Activated CD4-positive, alpha-beta memory T cell treated with anti-CD3 and anti-CD28 coated beads, Interleukin-2, amount 10 ng/mL, durations not matched to agents 7 days and 5 days (primary cell): ENCODE measurements at regions not wholly inside any gene's neighbourhood (a gene's known extent, or its start where the extent isn't known, plus 50 kb on each side); places are given as distances from the start of the nearest gene placed in this dataset.
"Not testable (repeated sequence)": the region's sequence is repeated elsewhere in the genome, so short reads cannot be mapped to it uniquely, and the experiment has no call there.

ENCODE experiments used
- CTCF ChIA-PET: fragments of 350-600 bp; sonication (Branson Sonifier 250); formaldehyde crosslinking; loops from one replicate; lab custom pipeline; 2021; ENCODE audit warnings: antibody characterized with exemption, inconsistent platforms; lab: Charles Lee
- POLR2A ChIA-PET: fragments of 350-600 bp; sonication (Branson Sonifier 250); formaldehyde crosslinking; loops from one replicate; lab custom pipeline; 2021; ENCODE audit warnings: antibody characterized with exemption; lab: Charles Lee
- DNase-seq: peaks from one replicate; pipeline ENCODE4 v3.0.0-alpha.2; 2020
- H3K27ac Mint-ChIP-seq: one replicate; pipeline ENCODE4 v1.8.0; 2021; ENCODE audit warnings: mild to moderate bottlenecking, mixed read lengths
- H3K27me3 Mint-ChIP-seq: one replicate; pipeline ENCODE4 v1.8.0; 2021; ENCODE audit warnings: mixed read lengths
- H3K36me3 Mint-ChIP-seq: one replicate; pipeline ENCODE4 v1.8.0; 2021; ENCODE audit warnings: low read depth, mixed read lengths
- H3K4me1 Mint-ChIP-seq: one replicate; pipeline ENCODE4 v1.8.0; 2021; ENCODE audit warnings: mixed read lengths
- H3K4me3 Mint-ChIP-seq: one replicate; pipeline ENCODE4 v1.8.0; 2021; ENCODE audit warnings: mild to moderate bottlenecking, mixed read lengths
- H3K9me3 Mint-ChIP-seq: one replicate; pipeline ENCODE4 v1.8.0; 2021; ENCODE audit warnings: mixed read lengths

DNA sequence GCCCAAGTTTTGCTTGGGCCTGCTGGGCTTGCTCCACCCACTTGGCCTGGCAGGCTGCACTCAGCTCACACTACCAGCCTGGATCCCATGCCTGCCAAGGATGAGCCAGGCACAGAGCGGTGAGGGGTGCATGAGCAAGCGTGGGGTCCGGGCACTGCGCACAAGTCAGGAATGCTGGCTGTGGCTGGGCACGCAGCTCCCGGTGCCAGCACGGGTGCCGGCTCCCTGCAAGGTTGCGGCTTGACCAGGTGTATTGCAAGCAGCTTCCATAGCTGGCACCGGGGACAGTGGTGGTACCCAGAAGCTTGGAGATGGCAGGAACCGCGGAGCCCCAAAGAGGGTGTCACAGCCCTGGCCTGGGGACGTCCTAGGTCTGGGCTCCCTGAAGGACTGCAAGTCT is 224.4 kb upstream of the NRIP1 start:
- ChIA-PET CTCF (no interaction called here), POLR2A (no interaction called here)
- Mint-ChIP-seq H3K9me3 (peaks cover 2% of the 10 kb centered on the region), H3K4me3 (no peak overlapping the region), H3K4me1 (no peaks in the 10 kb centered on the region), H3K27me3 (peaks cover 3% of the 10 kb centered on the region), H3K27ac (no peak overlapping the region), H3K36me3 (no peaks in the 10 kb centered on the region)
- no peak for DNase-seq

DNA sequence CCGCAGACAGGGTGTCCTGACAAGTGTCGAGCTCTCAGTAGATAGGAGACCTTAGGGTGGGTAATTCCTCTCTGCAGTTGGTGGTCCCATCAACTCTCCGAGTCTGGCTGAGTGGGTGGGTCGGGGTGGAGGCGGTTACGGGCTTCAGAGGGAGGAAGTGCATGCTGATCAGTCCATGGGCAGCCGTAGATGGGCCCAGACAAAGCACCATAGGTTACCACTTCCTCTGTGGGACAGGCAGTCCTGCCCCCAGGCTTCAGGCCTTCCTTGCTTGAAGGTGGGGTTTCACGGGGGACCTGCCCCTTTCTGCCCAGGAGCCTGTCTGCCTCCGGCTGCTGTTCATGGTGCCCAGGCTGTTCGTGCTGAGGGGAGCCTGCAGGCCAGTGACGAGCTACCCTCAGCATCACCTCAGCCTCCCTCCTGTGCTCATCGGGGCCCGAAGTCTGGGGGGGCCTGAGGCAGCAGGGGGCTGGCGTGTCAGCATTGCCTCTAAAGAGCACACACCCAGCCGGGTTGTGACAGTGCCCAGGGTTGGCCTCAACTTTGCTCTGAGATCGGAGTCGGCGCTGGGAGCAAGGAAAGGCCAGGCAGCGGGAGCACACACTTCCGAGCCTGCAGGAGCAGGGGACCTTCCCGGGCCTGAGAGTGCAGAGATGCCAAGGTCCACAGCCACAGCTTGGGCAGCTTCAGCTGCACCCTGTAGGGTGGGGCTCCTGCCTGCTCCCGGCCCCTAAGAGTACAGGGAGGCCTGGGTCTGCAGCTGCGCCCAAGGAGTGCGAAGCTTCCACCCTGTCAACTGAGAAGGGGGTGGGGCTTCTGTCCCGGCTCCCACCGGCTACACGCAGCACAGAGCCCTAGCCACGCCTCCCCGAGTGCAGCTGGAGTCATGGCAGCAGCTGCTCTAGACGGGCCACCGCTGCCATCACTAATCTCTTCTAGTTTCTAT is 225.4 kb upstream of the NRIP1 start:
- Mint-ChIP-seq H3K36me3 (no peaks in the 10 kb centered on the region), H3K9me3 (peaks cover 2% of the 10 kb centered on the region), H3K27ac (no peak overlapping the region), H3K27me3 (peaks cover 3% of the 10 kb centered on the region), H3K4me3 (no peak overlapping the region), H3K4me1 (no peaks in the 10 kb centered on the region)
- POLR2A ChIA-PET, result no interaction called here
- CTCF ChIA-PET, result no interaction called here
- no peak for DNase-seq

DNA sequence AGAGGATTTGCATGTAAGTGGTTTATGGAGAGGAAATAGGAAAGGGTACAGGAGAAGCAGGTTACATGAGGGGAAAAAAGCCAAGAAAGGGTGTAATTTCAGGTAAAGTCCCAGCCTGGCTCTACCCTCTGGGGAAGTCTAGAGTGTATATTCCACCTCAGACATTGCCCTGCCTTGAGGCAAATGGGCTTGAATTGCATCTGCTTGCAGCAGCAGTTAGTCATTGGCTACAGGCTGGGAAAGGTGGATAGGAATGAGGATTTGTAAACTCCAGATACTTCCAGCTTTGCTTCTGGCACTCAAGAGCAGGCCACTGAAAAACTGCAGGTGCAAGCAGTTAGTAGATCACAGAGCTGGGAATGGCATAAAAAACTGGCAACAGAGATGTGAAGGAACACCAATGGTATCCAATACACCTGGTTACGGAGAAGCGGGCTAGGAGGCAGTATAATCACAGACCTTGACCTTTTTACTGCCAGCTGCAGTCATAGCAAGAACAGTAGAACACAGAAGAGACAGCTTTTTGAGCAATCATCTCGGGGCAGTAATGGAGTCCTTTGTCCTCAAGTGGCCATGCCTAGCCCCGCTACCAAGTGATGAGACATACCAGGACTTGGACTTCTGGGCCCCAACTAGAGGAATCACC is 226.9 kb upstream of the NRIP1 start:
- CTCF ChIA-PET, result no interaction called here
- Mint-ChIP-seq H3K4me3 (no peak overlapping the region), H3K36me3 (no peaks in the 10 kb centered on the region), H3K27me3 (peaks cover 3% of the 10 kb centered on the region), H3K27ac (no peak overlapping the region), H3K4me1 (no peaks in the 10 kb centered on the region), H3K9me3 (peaks cover 2% of the 10 kb centered on the region)
- no peak for DNase-seq
- POLR2A ChIA-PET, result no interaction called here

DNA sequence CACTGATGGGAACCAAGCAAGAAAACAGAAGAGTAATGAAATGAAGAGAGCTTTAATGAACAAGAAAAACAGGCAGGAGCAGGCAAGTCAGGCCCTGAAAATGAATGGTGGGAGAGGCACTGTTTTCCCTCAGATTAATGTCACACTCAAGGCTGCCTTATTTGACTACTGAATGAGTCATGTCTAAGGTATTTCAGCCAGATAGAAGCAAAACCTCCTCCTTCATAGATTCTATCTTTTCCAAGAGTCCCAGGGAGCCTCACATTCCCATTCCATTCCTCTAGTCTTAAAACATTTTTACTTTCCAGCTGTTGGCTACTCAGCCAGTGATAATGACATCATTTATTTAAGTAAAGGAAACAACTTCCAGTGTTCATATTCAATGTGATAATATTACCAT is 228.4 kb upstream of the NRIP1 start:
- H3K36me3 Mint-ChIP-seq, result no peaks in the 10 kb centered on the region
- no peaks in the 10 kb centered on the region for H3K4me1 Mint-ChIP-seq
- H3K27me3 Mint-ChIP-seq, result peaks cover 3% of the 10 kb centered on the region
- POLR2A ChIA-PET, result no interaction called here
- H3K9me3 Mint-ChIP-seq, result peaks cover 2% of the 10 kb centered on the region
- H3K4me3 Mint-ChIP-seq, result no peak overlapping the region
- H3K27ac Mint-ChIP-seq, result no peak overlapping the region
- DNase-seq, result no peak
- CTCF ChIA-PET, result no interaction called here

DNA sequence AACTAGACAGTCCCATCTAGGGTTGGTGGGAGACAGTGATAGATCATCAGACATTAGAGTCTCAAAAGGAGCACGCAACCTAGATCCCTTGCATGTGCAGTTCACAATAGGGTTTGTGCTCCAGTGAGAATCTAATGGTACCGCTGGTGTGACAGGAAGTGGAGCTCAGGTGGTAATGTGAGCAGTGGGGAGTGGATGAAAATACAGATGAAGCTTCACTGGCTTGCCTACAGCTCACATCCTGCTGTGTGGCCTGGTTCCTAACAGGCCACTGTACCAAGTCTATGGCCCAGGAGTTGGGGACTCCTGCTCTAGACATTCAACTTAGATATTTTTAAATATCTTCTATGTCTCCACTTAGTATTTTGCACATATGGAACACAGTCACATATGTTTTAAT is 231.1 kb upstream of the NRIP1 start:
- CTCF ChIA-PET, result no interaction called here
- H3K4me1 Mint-ChIP-seq, result no peaks in the 10 kb centered on the region
- H3K36me3 Mint-ChIP-seq, result no peaks in the 10 kb centered on the region
- no peaks in the 10 kb centered on the region for H3K9me3 Mint-ChIP-seq
- no peak overlapping the region for H3K27ac Mint-ChIP-seq
- peaks cover 3% of the 10 kb centered on the region for H3K27me3 Mint-ChIP-seq
- DNase-seq, result no peak
- no peak overlapping the region for H3K4me3 Mint-ChIP-seq
- POLR2A ChIA-PET, result no interaction called here

DNA sequence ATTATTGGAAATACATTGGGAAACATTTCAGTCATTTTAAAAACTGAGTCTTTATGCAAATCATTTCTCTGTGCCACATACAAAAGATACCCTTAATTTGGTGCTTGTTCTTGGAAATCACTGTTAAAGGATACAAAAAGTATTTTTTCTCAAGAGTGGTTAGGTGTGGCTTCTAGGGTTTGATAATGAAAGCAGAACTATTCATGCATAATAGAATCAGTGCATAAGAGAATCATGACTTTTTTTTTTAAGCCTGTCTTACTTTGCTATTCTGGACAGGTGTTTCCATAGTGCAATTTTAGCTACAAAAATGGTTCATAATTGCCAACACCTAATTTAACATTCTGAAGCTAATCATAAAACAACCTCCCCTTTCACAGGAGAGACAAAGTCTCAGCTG is 233.0 kb upstream of the NRIP1 start:
- Mint-ChIP-seq H3K36me3 (no peaks in the 10 kb centered on the region), H3K27ac (no peak overlapping the region), H3K4me3 (no peak overlapping the region), H3K9me3 (peaks cover 4% of the 10 kb centered on the region), H3K4me1 (no peaks in the 10 kb centered on the region), H3K27me3 (peaks cover 4% of the 10 kb centered on the region)
- CTCF ChIA-PET, result no interaction called here
- DNase-seq, result no peak
- POLR2A ChIA-PET, result no interaction called here

DNA sequence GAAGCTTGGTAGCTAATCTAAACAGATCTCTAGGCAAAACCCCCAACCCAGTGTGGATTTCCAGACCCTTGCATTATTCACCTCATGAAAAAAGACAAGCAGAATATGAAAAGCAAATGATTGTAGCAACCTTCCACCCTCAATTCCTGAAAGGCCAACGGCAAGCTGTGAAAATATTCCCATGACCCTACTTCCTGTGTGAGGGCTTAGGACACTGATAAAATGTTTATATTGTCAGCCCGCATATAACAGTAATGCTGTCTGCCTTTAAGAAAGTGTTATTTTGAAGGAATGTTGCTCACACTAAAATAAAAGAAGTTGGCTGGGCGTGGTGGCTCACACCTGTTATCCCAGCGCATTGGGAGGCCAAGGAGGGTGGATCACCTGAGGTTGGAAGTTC is 233.5 kb upstream of the NRIP1 start:
- Mint-ChIP-seq H3K27me3 (peaks cover 2% of the 10 kb centered on the region), H3K9me3 (peaks cover 4% of the 10 kb centered on the region), H3K27ac (no peak overlapping the region), H3K4me3 (no peak overlapping the region), H3K36me3 (no peaks in the 10 kb centered on the region), H3K4me1 (no peaks in the 10 kb centered on the region)
- DNase-seq, result no peak
- ChIA-PET POLR2A (no interaction called here), CTCF (no interaction called here)

DNA sequence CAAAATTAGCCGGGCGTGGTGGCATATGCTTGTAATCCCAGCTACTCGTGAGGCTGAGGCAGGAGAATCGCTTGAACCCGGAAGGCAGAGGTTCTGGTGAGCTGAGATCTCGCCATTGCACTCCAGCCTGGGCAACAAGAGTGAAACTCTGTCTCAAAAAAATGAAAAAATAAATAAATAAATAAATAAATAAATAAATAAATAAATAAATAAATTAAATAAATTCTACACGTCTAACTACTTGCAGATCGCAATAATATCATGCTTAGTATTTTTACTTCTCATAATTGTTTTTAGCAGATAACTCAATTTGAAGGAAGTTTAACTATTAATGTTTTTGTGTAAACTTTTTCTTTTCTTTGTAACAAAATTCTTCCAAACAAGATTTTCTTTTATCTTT is 234.0 kb upstream of the NRIP1 start:
- H3K36me3 Mint-ChIP-seq, H3K27me3 Mint-ChIP-seq, POLR2A ChIA-PET, CTCF ChIA-PET, H3K4me1 Mint-ChIP-seq, H3K9me3 Mint-ChIP-seq, H3K4me3 Mint-ChIP-seq, H3K27ac Mint-ChIP-seq, DNase-seq: not testable (repeated sequence)

DNA sequence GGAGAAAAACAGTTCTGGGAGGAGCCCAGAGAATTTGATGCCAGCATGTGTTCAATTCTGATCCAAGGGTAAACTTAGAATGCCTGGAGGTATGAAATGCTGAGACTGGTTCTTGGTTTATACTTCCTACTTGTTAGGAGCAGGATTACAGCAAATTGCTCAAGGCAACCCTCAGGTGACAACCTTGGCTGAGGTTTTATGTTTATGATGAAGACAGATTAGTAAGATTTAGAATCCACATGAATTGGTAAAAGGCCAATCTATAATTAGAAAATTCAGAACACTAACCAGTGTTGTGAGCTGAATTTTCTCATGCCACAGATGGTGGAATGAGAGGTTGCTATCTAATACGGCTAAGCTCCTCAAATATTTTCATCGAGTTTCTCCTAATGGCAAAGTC is 235.3 kb upstream of the NRIP1 start:
- Mint-ChIP-seq H3K4me3 (no peak overlapping the region), H3K36me3 (no peaks in the 10 kb centered on the region), H3K27me3 (peaks cover 2% of the 10 kb centered on the region), H3K9me3 (peaks cover 4% of the 10 kb centered on the region), H3K4me1 (no peaks in the 10 kb centered on the region), H3K27ac (no peak overlapping the region)
- ChIA-PET POLR2A (no interaction called here), CTCF (no interaction called here)
- DNase-seq, result no peak

DNA sequence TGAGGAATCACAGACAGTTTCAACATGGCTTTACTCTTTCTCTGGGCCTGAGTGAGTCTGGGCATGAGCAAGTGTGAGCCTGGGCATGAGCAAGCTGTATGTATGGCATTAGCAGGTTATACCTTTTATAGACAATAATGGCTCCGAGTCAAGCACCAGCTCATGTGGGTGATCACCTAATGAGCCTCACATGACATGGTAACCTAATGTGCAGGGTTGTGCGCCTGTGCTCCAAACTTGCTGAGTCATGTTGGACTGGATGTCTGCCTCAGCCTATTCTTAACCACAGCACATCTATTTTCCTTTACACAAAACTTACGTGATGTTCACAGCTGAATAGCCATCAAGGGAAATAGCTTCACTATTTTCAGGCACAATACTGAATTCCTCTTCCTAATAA is 236.2 kb upstream of the NRIP1 start:
- H3K9me3 Mint-ChIP-seq, result peaks cover 4% of the 10 kb centered on the region
- H3K36me3 Mint-ChIP-seq, result no peaks in the 10 kb centered on the region
- H3K27me3 Mint-ChIP-seq, result peaks cover 2% of the 10 kb centered on the region
- no peak for DNase-seq
- H3K4me1 Mint-ChIP-seq, result no peaks in the 10 kb centered on the region
- no peak overlapping the region for H3K4me3 Mint-ChIP-seq
- ChIA-PET CTCF (no interaction called here), POLR2A (no interaction called here)
- no peak overlapping the region for H3K27ac Mint-ChIP-seq

DNA sequence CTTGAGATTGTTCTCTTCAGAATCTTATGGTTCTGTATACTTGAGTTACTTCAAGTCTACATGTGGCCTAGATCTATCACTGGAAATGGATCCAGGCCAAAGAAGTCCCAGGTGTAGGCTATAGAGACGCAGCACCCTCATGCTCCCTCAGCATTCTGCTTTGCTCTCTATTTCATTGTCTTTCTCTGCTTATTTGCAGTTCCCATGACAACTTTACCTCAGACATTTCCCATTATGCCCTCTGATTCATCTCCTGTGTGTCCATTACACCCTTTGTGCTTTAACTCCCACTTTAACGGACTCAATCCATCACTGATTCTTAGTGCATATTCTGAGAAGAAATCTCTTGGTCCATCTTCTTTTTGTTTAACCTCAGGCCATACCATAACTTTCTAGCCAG is 236.9 kb upstream of the NRIP1 start:
- POLR2A ChIA-PET, result no interaction called here
- Mint-ChIP-seq H3K36me3 (no peaks in the 10 kb centered on the region), H3K4me3 (no peak overlapping the region), H3K9me3 (peaks cover 4% of the 10 kb centered on the region), H3K27me3 (peaks cover 2% of the 10 kb centered on the region), H3K4me1 (no peaks in the 10 kb centered on the region), H3K27ac (no peak overlapping the region)
- CTCF ChIA-PET, result no interaction called here
- DNase-seq, result no peak

DNA sequence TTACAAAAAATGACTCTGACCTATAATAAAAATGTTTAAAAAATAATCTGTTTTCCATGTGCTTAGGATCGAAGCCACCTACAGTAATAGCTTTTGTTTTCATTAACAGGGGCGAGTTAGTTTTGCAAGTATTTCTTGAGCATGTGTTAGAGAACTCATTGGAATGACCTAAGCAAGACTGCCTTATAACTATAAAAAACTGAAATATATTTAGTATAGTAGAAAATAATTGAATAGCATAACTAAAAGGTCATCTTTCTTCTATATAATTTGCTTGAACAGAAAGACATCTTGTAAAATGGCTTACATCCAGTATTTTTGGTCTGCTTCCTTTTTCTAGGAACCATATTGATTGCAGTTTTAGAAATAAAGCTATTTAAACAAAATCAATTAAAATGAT is 241.5 kb upstream of the NRIP1 start:
- Mint-ChIP-seq H3K9me3 (peaks cover 4% of the 10 kb centered on the region), H3K27me3 (peaks cover 2% of the 10 kb centered on the region), H3K4me1 (no peaks in the 10 kb centered on the region), H3K36me3 (no peaks in the 10 kb centered on the region), H3K27ac (no peak overlapping the region), H3K4me3 (no peak overlapping the region)
- ChIA-PET POLR2A (no interaction called here), CTCF (no interaction called here)
- no peak for DNase-seq

DNA sequence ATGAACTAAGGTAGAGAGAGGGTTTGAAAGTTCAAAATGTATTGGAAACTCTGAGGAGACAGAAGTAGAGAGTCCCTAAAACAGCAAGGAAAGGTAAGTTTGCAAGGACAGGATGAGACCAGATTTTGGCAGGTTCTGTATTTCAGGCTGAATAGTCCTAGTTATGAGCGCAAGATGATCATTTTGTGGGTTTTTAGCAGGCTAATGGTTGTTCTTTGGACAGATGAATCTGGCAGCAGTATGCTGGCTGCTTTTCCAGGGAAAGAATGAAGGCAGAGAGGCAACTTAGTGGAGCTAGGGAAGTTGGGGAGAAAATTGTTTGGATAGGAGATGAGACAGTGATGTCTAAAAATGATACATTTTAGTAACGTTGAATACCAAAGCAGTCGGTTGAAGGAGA is 243.5 kb upstream of the NRIP1 start:
- no peak for DNase-seq
- Mint-ChIP-seq H3K4me1 (no peaks in the 10 kb centered on the region), H3K27ac (no peak overlapping the region), H3K4me3 (no peak overlapping the region), H3K36me3 (no peaks in the 10 kb centered on the region), H3K9me3 (no peaks in the 10 kb centered on the region), H3K27me3 (no peaks in the 10 kb centered on the region)
- ChIA-PET POLR2A (no interaction called here), CTCF (no interaction called here)
